Activated naive CD4-positive, alpha-beta T cell treated with anti-CD3 and anti-CD28 coated beads, Interleukin-2, amount 10 ng/mL, durations not matched to agents 7 days and 5 days (primary cell): ENCODE measurements at regions not wholly inside any gene's neighbourhood (a gene's known extent, or its start where the extent isn't known, plus 50 kb on each side); places are given as distances from the start of the nearest gene placed in this dataset.

Experiments used
- CTCF ChIA-PET: fragments of 350-600 bp; sonication (Branson Sonifier 250); formaldehyde crosslinking; loops from one replicate; lab custom pipeline; 2021; ENCODE audit warnings: antibody characterized with exemption; lab: Charles Lee
- DNase-seq: peaks from one replicate; pipeline ENCODE4 v3.0.0-alpha.2; 2020
- H3K27ac Mint-ChIP-seq: one replicate; pipeline ENCODE4 v1.8.0; 2021; ENCODE audit warnings: mild to moderate bottlenecking, moderate library complexity, mixed read lengths
- H3K27me3 Mint-ChIP-seq: one replicate; pipeline ENCODE4 v1.8.0; 2021; ENCODE audit warnings: mild to moderate bottlenecking, mixed read lengths
- H3K36me3 Mint-ChIP-seq: one replicate; pipeline ENCODE4 v1.8.0; 2021; ENCODE audit warnings: mixed read lengths
- H3K4me1 Mint-ChIP-seq: one replicate; pipeline ENCODE4 v1.8.0; 2021; ENCODE audit warnings: mixed read lengths
- H3K4me3 Mint-ChIP-seq: one replicate; pipeline ENCODE4 v1.8.0; 2021; ENCODE audit warnings: mild to moderate bottlenecking, moderate library complexity, mixed read lengths
- H3K9me3 Mint-ChIP-seq: one replicate; pipeline ENCODE4 v1.8.0; 2021; ENCODE audit warnings: mixed read lengths

- H3K27ac Mint-ChIP-seq: no peak overlapping the region
Observed at GRCh38 chr17:59451706-59452105, 113.7 kb upstream of the DHX40 start.

GRCh38 chr17:59454633-59455105 is 110.7 kb upstream of the DHX40 start:
- peaks cover 13% of the 10 kb centered on the region for H3K27me3 Mint-ChIP-seq
- no peaks in the 10 kb centered on the region for H3K9me3 Mint-ChIP-seq
- no peak overlapping the region for H3K4me3 Mint-ChIP-seq
- no peak for DNase-seq
- H3K27ac Mint-ChIP-seq: no peak overlapping the region
- CTCF ChIA-PET: interaction anchor here (1.1 kb wide), 1 partner anchor 144 kb away, joined by 3 read pairs; no protein-coding TSS in a partner anchor
- H3K4me1 Mint-ChIP-seq: no peaks in the 10 kb centered on the region
- H3K36me3 Mint-ChIP-seq: no peaks in the 10 kb centered on the region

More at GRCh38 chr17:59451706-59452105, 113.7 kb upstream of the DHX40 start:
- Mint-ChIP-seq H3K9me3 (no peaks in the 10 kb centered on the region), H3K36me3 (no peaks in the 10 kb centered on the region), H3K27me3 (peaks cover 15% of the 10 kb centered on the region), H3K4me1 (no peaks in the 10 kb centered on the region), H3K4me3 (no peak overlapping the region)
- DNase-seq: no peak
- CTCF ChIA-PET: interaction anchor here (2.2 kb wide), 1 partner anchor 10 kb away, joined by 8 read pairs; no protein-coding TSS in a partner anchor

GRCh38 chr17:59456428-59456827 is 109.0 kb upstream of the DHX40 start:
- H3K9me3 Mint-ChIP-seq: no peaks in the 10 kb centered on the region
- no peaks in the 10 kb centered on the region for H3K36me3 Mint-ChIP-seq
- peaks cover 22% of the 10 kb centered on the region for H3K27me3 Mint-ChIP-seq
- no peak overlapping the region for H3K27ac Mint-ChIP-seq
- no peaks in the 10 kb centered on the region for H3K4me1 Mint-ChIP-seq
- no peak for DNase-seq
- CTCF ChIA-PET: no interaction called here
- H3K4me3 Mint-ChIP-seq: no peak overlapping the region

- H3K27ac Mint-ChIP-seq: no peak overlapping the region
Observed at GRCh38 chr17:59456923-59457615, 108.3 kb upstream of the DHX40 start.

GRCh38 chr17:59462385-59462784 is 103.0 kb upstream of the DHX40 start:
- CTCF ChIA-PET: interaction anchor here (1.2 kb wide), 1 partner anchor 146 kb away, joined by 3 read pairs; no protein-coding TSS in a partner anchor
- peaks cover 3% of the 10 kb centered on the region for H3K4me1 Mint-ChIP-seq
- no peak overlapping the region for H3K4me3 Mint-ChIP-seq
- no peak overlapping the region for H3K27ac Mint-ChIP-seq
- H3K9me3 Mint-ChIP-seq: no peaks in the 10 kb centered on the region
- DNase-seq: no peak
- H3K27me3 Mint-ChIP-seq: peaks cover 38% of the 10 kb centered on the region
- H3K36me3 Mint-ChIP-seq: no peaks in the 10 kb centered on the region

More at GRCh38 chr17:59456923-59457615, 108.3 kb upstream of the DHX40 start:
- CTCF ChIA-PET: no interaction called here
- Mint-ChIP-seq H3K9me3 (no peaks in the 10 kb centered on the region), H3K4me1 (no peaks in the 10 kb centered on the region), H3K4me3 (no peak overlapping the region), H3K27me3 (peaks cover 27% of the 10 kb centered on the region), H3K36me3 (no peaks in the 10 kb centered on the region)
- DNase-seq: no peak

- Mint-ChIP-seq H3K9me3 (no peaks in the 10 kb centered on the region), H3K27me3 (peaks cover 38% of the 10 kb centered on the region), H3K27ac (no peak overlapping the region), H3K4me3 (no peak overlapping the region), H3K36me3 (no peaks in the 10 kb centered on the region), H3K4me1 (peaks cover 21% of the 10 kb centered on the region)
- no peak for DNase-seq
- CTCF ChIA-PET: interaction anchor here (0.8 to 1.6 kb wide), 3 partner anchors 10 to 153 kb away, joined by 3 to 5 read pairs (median 4); no protein-coding TSS in a partner anchor
Observed at GRCh38 chr17:59464246-59464645, 101.2 kb upstream of the DHX40 start.

- Mint-ChIP-seq H3K4me1 (peaks cover 25% of the 10 kb centered on the region), H3K4me3 (no peak overlapping the region), H3K27ac (no peak overlapping the region), H3K36me3 (no peaks in the 10 kb centered on the region), H3K27me3 (peaks cover 30% of the 10 kb centered on the region), H3K9me3 (no peaks in the 10 kb centered on the region)
- no peak for DNase-seq
- CTCF ChIA-PET: interaction anchor here (1.1 kb wide), 1 partner anchor 24 kb away, joined by 3 read pairs; no protein-coding TSS in a partner anchor
Observed at GRCh38 chr17:59465949-59466307, 99.5 kb upstream of the DHX40 start.

GRCh38 chr17:59466946-59467801 is 98.2 kb upstream of the DHX40 start:
- Mint-ChIP-seq H3K9me3 (no peaks in the 10 kb centered on the region), H3K27ac (no peak overlapping the region), H3K36me3 (no peaks in the 10 kb centered on the region), H3K4me3 (no peak overlapping the region), H3K27me3 (peaks cover 22% of the 10 kb centered on the region), H3K4me1 (peaks cover 27% of the 10 kb centered on the region)
- DNase-seq: no peak
- CTCF ChIA-PET: no interaction called here

GRCh38 chr17:59469786-59470485 is 95.5 kb upstream of the DHX40 start:
- peaks cover 27% of the 10 kb centered on the region for H3K4me1 Mint-ChIP-seq
- CTCF ChIA-PET: interaction anchor here (1.5 kb wide), 1 partner anchor 52 kb away, joined by 3 read pairs; no protein-coding TSS in a partner anchor
- no peaks in the 10 kb centered on the region for H3K36me3 Mint-ChIP-seq
- no peak overlapping the region for H3K4me3 Mint-ChIP-seq
- DNase-seq: no peak
- peaks cover 20% of the 10 kb centered on the region for H3K27me3 Mint-ChIP-seq
- no peak overlapping the region for H3K27ac Mint-ChIP-seq
- H3K9me3 Mint-ChIP-seq: no peaks in the 10 kb centered on the region

GRCh38 chr17:59470624-59471297 is 94.6 kb upstream of the DHX40 start:
- Mint-ChIP-seq H3K9me3 (no peaks in the 10 kb centered on the region), H3K4me3 (no peak overlapping the region), H3K27ac (no peak overlapping the region), H3K36me3 (no peaks in the 10 kb centered on the region), H3K27me3 (peaks cover 13% of the 10 kb centered on the region), H3K4me1 (peaks cover 27% of the 10 kb centered on the region)
- DNase-seq: no peak
- CTCF ChIA-PET: interaction anchor here (1.2 kb wide), 1 partner anchor 50 kb away, joined by 3 read pairs; no protein-coding TSS in a partner anchor

- Mint-ChIP-seq H3K4me3 (no peak overlapping the region), H3K27me3 (peaks cover 29% of the 10 kb centered on the region), H3K27ac (no peak overlapping the region), H3K36me3 (no peaks in the 10 kb centered on the region), H3K4me1 (no peaks in the 10 kb centered on the region), H3K9me3 (no peaks in the 10 kb centered on the region)
- CTCF ChIA-PET: no interaction called here
- DNase-seq: no peak
Observed at GRCh38 chr17:59476413-59476812, 89.0 kb upstream of the DHX40 start.

- H3K36me3 Mint-ChIP-seq: no peaks in the 10 kb centered on the region
- H3K4me1 Mint-ChIP-seq: peaks cover 8% of the 10 kb centered on the region
- CTCF ChIA-PET: no interaction called here
- H3K27me3 Mint-ChIP-seq: peaks cover 34% of the 10 kb centered on the region
- H3K27ac Mint-ChIP-seq: no peak overlapping the region
- H3K4me3 Mint-ChIP-seq: no peak overlapping the region
- H3K9me3 Mint-ChIP-seq: peaks cover 2% of the 10 kb centered on the region
- DNase-seq: no peak
Observed at GRCh38 chr17:59479141-59479540, 86.3 kb upstream of the DHX40 start.

- H3K36me3 Mint-ChIP-seq: no peaks in the 10 kb centered on the region
- peaks cover 8% of the 10 kb centered on the region for H3K4me1 Mint-ChIP-seq
- H3K4me3 Mint-ChIP-seq: no peak overlapping the region
- CTCF ChIA-PET: no interaction called here
- no peak overlapping the region for H3K27ac Mint-ChIP-seq
- peaks cover 42% of the 10 kb centered on the region for H3K27me3 Mint-ChIP-seq
- peaks cover 2% of the 10 kb centered on the region for H3K9me3 Mint-ChIP-seq
- DNase-seq: no peak
Observed at GRCh38 chr17:59483860-59484259, 81.5 kb upstream of the DHX40 start.
